H1 (cell line): ENCODE measurements at regions not wholly inside any gene's neighbourhood (a gene's known extent, or its start where the extent isn't known, plus 50 kb on each side); places are given as distances from the start of the nearest gene placed in this dataset.

ENCODE experiments used
- FOSL1 ChIP-seq: IDR thresholded peaks from 2 replicates; pipeline ENCODE4 v1.6.1; 2011; ENCODE audit warnings: mild to moderate bottlenecking, low read depth, low read length, moderate library complexity; ENCODE audit not compliant: insufficient read depth
- GTF2F1 ChIP-seq: IDR thresholded peaks from 2 replicates; pipeline ENCODE4 v1.6.1; 2012; ENCODE audit warnings: low read depth, low read length, improper control_type of control experiment, borderline replicate concordance
- HDAC2 ChIP-seq, 2 experiments: fragments of 300-600 bp in 1 of 2; sonication (generic) in 1 of 2; IDR thresholded peaks; 2 replicates each; pipeline ENCODE4 v1.6.1; 2011 to 2012; ENCODE audit warnings: low read depth in 2 of 2, low read length in 2 of 2, mild to moderate bottlenecking in 2 of 2, moderate library complexity in 2 of 2, borderline replicate concordance in 1 of 2, inconsistent platforms in 1 of 2
- PHF8 ChIP-seq: fragments of 200-600 bp; sonication (generic); conservative IDR thresholded peaks from 2 replicates; pipeline ENCODE4 v1.7.1; 2012; ENCODE audit warnings: low read depth, mild to moderate bottlenecking, inconsistent platforms, low read length, moderate library complexity
- TF ChIP-seq, protein P1 (sequence below): fragments of 300-600 bp; sonication (generic); IDR thresholded peaks from 2 replicates; pipeline ENCODE4 v1.7.1; 2012; ENCODE audit warnings: low read length, moderate library complexity, mild to moderate bottlenecking, inconsistent platforms; ENCODE audit not compliant: insufficient replicate concordance
- TF ChIP-seq, protein P2 (sequence below): IDR thresholded peaks from 2 replicates; pipeline ENCODE4 v1.6.1; 2011; ENCODE audit warnings: low read depth, mild to moderate bottlenecking, low read length; ENCODE audit not compliant: insufficient read depth

DNA sequence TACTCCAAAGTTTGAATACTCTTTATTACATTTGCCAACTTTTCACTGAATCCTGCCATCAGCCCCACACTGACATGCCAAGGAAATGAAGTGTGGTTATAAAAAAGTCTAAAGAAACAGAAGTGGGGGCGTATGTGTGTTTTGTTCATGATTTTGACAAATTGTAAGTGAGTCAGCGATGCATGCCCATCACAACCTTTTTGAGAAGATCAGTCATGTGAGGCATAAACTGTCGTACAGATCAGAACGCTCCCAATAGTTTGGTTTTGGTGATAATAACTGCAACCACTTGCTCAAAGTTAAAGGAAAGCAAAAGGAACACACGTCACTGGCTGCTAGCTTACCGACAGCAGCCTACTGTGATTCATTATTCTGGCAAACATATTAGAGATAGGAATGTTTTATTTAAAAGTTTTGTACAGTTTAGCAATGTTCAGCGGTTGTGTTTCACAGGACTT is 95.6 kb downstream of the RGS2 start (continued):
- TF ChIP-seq, protein P1, sequence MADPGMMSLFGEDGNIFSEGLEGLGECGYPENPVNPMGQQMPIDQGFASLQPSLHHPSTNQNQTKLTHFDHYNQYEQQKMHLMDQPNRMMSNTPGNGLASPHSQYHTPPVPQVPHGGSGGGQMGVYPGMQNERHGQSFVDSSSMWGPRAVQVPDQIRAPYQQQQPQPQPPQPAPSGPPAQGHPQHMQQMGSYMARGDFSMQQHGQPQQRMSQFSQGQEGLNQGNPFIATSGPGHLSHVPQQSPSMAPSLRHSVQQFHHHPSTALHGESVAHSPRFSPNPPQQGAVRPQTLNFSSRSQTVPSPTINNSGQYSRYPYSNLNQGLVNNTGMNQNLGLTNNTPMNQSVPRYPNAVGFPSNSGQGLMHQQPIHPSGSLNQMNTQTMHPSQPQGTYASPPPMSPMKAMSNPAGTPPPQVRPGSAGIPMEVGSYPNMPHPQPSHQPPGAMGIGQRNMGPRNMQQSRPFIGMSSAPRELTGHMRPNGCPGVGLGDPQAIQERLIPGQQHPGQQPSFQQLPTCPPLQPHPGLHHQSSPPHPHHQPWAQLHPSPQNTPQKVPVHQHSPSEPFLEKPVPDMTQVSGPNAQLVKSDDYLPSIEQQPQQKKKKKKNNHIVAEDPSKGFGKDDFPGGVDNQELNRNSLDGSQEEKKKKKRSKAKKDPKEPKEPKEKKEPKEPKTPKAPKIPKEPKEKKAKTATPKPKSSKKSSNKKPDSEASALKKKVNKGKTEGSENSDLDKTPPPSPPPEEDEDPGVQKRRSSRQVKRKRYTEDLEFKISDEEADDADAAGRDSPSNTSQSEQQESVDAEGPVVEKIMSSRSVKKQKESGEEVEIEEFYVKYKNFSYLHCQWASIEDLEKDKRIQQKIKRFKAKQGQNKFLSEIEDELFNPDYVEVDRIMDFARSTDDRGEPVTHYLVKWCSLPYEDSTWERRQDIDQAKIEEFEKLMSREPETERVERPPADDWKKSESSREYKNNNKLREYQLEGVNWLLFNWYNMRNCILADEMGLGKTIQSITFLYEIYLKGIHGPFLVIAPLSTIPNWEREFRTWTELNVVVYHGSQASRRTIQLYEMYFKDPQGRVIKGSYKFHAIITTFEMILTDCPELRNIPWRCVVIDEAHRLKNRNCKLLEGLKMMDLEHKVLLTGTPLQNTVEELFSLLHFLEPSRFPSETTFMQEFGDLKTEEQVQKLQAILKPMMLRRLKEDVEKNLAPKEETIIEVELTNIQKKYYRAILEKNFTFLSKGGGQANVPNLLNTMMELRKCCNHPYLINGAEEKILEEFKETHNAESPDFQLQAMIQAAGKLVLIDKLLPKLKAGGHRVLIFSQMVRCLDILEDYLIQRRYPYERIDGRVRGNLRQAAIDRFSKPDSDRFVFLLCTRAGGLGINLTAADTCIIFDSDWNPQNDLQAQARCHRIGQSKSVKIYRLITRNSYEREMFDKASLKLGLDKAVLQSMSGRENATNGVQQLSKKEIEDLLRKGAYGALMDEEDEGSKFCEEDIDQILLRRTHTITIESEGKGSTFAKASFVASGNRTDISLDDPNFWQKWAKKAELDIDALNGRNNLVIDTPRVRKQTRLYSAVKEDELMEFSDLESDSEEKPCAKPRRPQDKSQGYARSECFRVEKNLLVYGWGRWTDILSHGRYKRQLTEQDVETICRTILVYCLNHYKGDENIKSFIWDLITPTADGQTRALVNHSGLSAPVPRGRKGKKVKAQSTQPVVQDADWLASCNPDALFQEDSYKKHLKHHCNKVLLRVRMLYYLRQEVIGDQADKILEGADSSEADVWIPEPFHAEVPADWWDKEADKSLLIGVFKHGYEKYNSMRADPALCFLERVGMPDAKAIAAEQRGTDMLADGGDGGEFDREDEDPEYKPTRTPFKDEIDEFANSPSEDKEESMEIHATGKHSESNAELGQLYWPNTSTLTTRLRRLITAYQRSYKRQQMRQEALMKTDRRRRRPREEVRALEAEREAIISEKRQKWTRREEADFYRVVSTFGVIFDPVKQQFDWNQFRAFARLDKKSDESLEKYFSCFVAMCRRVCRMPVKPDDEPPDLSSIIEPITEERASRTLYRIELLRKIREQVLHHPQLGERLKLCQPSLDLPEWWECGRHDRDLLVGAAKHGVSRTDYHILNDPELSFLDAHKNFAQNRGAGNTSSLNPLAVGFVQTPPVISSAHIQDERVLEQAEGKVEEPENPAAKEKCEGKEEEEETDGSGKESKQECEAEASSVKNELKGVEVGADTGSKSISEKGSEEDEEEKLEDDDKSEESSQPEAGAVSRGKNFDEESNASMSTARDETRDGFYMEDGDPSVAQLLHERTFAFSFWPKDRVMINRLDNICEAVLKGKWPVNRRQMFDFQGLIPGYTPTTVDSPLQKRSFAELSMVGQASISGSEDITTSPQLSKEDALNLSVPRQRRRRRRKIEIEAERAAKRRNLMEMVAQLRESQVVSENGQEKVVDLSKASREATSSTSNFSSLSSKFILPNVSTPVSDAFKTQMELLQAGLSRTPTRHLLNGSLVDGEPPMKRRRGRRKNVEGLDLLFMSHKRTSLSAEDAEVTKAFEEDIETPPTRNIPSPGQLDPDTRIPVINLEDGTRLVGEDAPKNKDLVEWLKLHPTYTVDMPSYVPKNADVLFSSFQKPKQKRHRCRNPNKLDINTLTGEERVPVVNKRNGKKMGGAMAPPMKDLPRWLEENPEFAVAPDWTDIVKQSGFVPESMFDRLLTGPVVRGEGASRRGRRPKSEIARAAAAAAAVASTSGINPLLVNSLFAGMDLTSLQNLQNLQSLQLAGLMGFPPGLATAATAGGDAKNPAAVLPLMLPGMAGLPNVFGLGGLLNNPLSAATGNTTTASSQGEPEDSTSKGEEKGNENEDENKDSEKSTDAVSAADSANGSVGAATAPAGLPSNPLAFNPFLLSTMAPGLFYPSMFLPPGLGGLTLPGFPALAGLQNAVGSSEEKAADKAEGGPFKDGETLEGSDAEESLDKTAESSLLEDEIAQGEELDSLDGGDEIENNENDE = no peak
- TF ChIP-seq, protein P2, sequence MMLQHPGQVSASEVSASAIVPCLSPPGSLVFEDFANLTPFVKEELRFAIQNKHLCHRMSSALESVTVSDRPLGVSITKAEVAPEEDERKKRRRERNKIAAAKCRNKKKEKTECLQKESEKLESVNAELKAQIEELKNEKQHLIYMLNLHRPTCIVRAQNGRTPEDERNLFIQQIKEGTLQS = no peak
- TF ChIP-seq PHF8 (no peak), GTF2F1 (no peak), FOSL1 (no peak), HDAC2 (IDR thresholded peaks at IDR 0.05; ENCODE audit: borderline replicate concordance in 1 of 2, low read depth in 2 of 2, low read length in 2 of 2) (no peak)
